Ureter (tissue), 1 donor: ENCODE measurements at regions not wholly inside any gene's neighbourhood (a gene's known extent, or its start where the extent isn't known, plus 50 kb on each side); places are given as distances from the start of the nearest gene placed in this dataset.

Experiments
- DNase-seq: peaks from one replicate; pipeline ENCODE4 v3.0.0-alpha.2; 2020; ENCODE audit warnings: low spot score
- donor health status: DM: yes; HTN: yes; CAD: no.

- no peak for DNase-seq
Measured at GRCh38 chr10:133006202-133006601, 63.8 kb upstream of the CFAP46 start.

- no peak for DNase-seq
Measured at GRCh38 chr10:133004478-133004877, 62.1 kb upstream of the CFAP46 start.

DNA sequence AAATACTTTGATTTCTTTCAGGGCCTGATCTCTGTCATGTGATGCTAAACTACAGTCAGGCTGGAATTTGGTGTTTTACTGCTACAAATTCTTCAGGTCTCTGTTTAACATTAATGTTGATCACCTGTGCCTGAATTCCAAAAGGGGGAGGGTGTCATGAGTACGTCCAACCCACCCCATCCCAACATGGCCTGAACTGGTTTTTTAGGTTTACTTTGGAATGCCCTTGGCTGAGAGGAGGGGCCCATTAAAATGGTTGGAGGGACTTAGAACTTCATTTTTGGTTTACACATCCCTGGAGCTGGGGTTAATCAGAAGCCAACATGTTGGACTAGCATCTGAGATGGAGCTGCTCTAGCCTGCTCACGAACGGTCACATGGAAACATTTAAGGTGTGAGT is 60.8 kb upstream of the CFAP46 start:
- no peak for DNase-seq

- no peak for DNase-seq
Measured at GRCh38 chr10:133002685-133003084, 60.3 kb upstream of the CFAP46 start.

DNA sequence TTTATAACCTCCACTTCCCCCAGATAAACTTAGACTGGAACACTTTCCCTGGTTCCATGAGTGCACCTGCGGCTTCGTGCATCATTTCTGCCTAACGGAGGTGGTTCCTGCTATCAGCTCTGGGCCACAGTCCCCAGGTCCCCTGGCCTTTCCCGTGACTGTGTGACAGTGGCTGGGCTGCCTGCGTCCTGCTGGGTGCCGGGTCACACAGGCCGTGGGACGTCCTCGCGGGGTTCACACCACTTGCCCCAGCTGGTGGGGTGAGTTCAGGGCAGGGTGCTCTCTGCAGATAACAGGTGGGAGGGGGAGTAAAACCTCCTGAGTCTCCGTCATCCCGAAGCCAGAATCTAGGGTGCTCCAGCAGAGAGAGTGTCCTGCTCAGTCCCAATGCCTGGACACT is 58.7 kb upstream of the CFAP46 start:
- no peak for DNase-seq

- DNase-seq, result no peak
Measured at GRCh38 chr10:133000648-133001047, 58.3 kb upstream of the CFAP46 start.

GRCh38 chr10:132997517-132998265 is 55.3 kb upstream of the CFAP46 start:
- DNase-seq, result no peak

GRCh38 chr10:132996603-132997343 is 54.4 kb upstream of the CFAP46 start:
- no peak for DNase-seq

DNA sequence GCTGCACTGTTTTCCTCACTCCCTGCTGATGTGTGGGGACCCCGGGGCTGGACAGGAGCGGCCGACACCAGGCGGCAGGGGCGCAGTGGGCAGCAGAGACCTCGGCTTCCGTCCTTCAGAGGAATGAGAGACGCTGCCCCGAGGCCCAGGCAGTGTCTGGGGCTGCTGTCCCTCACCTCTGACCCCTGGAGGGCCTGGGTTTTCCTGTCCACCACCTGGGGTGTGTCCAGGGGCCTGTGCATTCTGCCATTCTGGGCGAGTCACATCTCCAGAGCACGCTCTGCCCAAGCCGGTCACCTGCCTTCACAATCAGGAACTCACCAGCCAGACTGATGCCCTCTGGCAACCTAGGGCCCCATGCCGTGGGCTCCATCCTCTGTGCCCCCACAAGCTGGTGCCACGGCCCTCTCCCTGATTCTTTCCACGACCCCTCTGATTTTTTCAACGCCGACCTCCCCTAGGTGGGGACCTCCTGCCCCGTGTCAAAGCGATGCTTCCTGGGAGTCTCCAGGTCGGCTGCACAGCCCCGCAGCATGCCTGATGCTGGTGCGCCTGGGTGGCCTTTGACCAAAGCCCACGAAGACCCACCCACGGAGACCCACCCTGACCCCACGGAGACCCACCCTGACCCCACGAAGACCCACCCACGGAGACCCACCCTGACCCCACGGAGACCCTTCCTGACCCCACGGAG is 53.7 kb upstream of the CFAP46 start:
- no peak for DNase-seq

GRCh38 chr10:132994811-132995210 is 52.4 kb upstream of the CFAP46 start:
- DNase-seq, result no peak

- no peak for DNase-seq
Measured at GRCh38 chr10:132994185-132994796, 51.9 kb upstream of the CFAP46 start.

DNA sequence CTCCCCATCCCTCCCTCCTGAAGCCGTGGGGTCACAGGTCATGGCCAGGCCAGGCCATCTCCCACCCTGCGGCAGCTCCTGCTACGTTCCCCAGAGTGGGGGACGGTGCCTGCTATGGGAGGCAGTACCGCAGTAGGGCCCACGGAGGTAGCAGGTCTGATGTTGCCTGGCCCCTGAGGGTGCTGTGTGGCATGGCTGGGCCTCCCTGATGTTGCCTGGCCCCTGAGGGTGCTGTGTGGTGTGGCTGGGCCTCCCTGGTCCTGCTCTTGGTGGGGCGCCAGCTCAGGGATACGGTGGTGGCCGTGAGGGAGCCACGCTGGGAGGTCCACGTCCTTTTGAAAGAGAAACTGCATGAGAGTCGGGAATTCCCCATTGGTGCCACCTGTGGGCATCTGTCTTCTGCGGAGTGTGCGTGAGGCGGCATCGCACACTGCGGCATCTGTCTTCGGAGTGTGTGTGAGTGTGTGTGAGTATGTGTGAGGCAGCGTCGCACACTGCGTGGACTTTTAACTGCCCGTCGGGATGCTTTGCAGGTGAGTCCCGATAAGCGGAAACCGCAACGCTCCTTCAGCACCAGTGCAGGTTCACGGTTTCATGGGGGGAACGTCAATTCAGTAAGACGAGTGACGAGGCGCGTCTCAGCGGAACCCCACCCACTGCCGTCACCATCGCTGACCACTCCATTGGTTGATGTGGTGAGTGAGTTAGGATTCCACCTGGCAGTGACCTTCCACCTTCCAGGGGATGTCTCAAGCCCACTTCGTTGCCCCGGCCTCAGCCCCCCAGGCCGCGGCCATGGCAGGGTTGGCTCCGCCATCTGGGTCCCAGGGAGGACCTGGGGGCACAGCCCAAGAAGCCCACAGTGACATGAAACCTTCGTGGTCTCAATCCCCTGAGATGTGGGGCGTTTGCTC is 51.2 kb upstream of the CFAP46 start:
- DNase-seq, result no peak

DNA sequence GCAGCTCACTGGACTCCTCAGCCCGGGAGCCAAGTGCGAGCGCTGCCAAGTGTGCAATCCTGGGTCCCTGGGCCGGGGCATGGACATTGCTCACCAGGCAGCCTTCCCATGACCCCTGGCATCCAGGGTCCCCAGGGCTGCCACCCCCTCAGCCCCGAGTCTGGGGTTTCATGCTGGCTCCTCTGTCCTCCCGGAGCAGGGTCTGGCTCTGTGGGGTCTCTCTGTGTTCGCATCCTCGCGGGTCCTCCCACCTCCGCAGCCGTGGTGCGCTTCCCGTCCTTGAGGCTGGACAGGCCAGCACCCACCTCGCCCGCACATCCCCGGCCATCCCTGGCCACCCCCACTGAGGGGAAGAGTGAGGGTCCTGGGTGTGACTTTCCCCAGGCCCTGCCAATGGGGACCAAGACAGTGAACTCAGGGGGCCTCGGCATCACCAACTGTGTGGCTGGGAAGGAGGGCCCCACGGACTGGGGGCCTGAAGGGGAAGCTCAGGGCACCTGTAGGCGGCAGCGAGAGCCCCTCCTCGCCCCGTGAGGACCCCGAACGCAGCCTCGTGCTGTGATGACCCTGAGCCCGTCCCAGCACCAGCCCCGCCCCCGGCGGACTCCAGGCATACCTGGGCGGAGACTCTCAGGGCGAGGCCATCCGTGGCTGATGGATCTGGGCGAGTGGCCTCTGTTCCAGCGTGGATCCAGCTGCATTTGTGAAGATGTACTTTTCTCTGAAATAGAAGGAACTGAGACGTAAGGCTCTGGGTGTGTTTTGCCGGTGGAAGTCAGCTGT is 50.3 kb upstream of the CFAP46 start:
- no peak for DNase-seq
